ENCODE measurements at regions not wholly inside any gene's neighbourhood (a gene's known extent, or its start where the extent isn't known, plus 50 kb on each side); places are given as distances from the start of the nearest gene placed in this dataset.

- Histone ChIP-seq H3K27me3 (peaks cover 0 to 33% (median 23%) of the 10 kb centered on the region in 7 donors), H3K9me3 (no peaks in the 10 kb centered on the region), H3K36me3 (no peaks in the 10 kb centered on the region), H3K4me1 (no peaks in the 10 kb centered on the region), H3K27ac (no peak overlapping the region), H3K4me3 (no peak overlapping the region)
- DNase-seq (no peak), ATAC-seq (no peak)
- 67 to 71% methylated on average over 7 of the region's 7 CpGs for whole genome bisulfite sequencing, 2 donors
- intact Hi-C loops (cut with DNase I), result no loop called here
- no peak for TF ChIP-seq CTCF (IDR thresholded peaks at IDR 0.05)
Observed at GRCh38 chr1:157240495-157241184, 102.4 kb upstream of the ETV3 start.

GRCh38 chr1:157239936-157240335, 101.7 kb upstream of the ETV3 start:
- Histone ChIP-seq H3K9me3 (no peaks in the 10 kb centered on the region), H3K4me1 (no peaks in the 10 kb centered on the region), H3K4me3 (no peak overlapping the region), H3K27ac (no peak overlapping the region), H3K36me3 (no peaks in the 10 kb centered on the region), H3K27me3 (peaks cover 0 to 33% (median 22%) of the 10 kb centered on the region in 7 donors)
- no peak for TF ChIP-seq CTCF (IDR thresholded peaks at IDR 0.05)
- ATAC-seq (peak in 1 of 8 donors; percentile 16), DNase-seq (no peak)
- intact Hi-C loops (cut with DNase I), result no loop called here

- Histone ChIP-seq H3K4me1 (no peaks in the 10 kb centered on the region), H3K36me3 (no peaks in the 10 kb centered on the region), H3K27me3 (peaks cover 0 to 33% (median 22%) of the 10 kb centered on the region in 7 donors), H3K4me3 (no peak overlapping the region), H3K27ac (no peak overlapping the region), H3K9me3 (no peaks in the 10 kb centered on the region)
- TF ChIP-seq CTCF (IDR thresholded peaks at IDR 0.05), result no peak
- DNase-seq (no peak), ATAC-seq (no peak)
- intact Hi-C loops (cut with DNase I), result no loop called here
- 56 to 59% methylated on average over 4 of the region's 4 CpGs for WGBS, 2 donors
Observed at GRCh38 chr1:157238585-157238984, 100.4 kb upstream of the ETV3 start.

GRCh38 chr1:157237981-157238380, 99.8 kb upstream of the ETV3 start:
- intact Hi-C loops (cut with DNase I), result no loop called here
- H3K4me3 ChIP-seq, result no peak overlapping the region
- H3K27ac ChIP-seq, result no peak overlapping the region
- no peaks in the 10 kb centered on the region for H3K9me3 ChIP-seq
- 73 to 82% methylated on average over 3 of the region's 3 CpGs for WGBS, 2 donors
- H3K4me1 ChIP-seq, result no peaks in the 10 kb centered on the region
- ATAC-seq (no peak), DNase-seq (no peak)
- H3K27me3 ChIP-seq, result peaks cover 0 to 33% (median 22%) of the 10 kb centered on the region in 7 donors
- no peak for TF ChIP-seq CTCF (IDR thresholded peaks at IDR 0.05)
- H3K36me3 ChIP-seq, result no peaks in the 10 kb centered on the region
